T-helper 9 cell (primary cell): ENCODE measurements at regions not wholly inside any gene's neighbourhood (a gene's known extent, or its start where the extent isn't known, plus 50 kb on each side); places are given as distances from the start of the nearest gene placed in this dataset.

Source experiments
- DNase-seq: peaks from one replicate; pipeline ENCODE4 v3.0.0-alpha.2; 2020

DNA sequence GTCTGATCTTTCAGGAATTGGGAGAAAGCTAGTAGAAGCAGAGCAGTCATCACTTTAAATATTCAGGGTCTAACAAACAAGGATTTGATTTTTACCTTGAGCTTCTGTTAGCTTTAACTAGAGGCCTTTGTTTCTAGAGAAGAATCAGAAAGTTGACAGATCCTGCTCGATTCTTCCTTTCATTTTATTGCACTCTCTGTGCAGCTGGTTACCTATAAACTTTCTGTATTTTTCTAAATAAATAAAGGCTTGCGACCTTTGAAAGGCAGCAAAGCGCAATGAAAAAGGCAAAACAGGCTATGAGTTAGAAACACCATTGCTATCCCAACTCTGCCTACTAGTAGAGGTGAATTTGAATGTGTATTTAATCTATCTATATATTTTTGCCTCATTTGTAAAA lies 101.4 kb upstream of the NPY2R start:
- no peak for DNase-seq

DNA sequence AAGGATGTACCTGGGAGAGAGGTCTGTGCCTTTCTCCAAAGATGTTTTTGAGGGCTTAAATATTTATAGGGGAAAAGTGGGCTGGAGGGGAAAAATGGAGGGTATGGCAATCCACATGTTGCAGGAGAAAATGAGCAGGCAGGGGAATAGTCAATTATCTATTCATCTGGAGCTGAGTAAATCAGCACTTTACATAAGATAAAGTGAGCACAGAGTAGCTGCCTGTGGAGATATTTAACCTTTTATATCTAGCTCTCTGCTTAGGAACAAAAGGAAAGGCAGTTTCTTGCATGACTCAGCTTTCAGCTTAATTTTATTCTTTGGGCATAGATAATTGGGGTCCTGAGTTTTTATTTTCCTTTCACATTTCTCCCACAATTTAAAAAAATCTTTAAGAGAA lies 93.6 kb upstream of the NPY2R start:
- no peak for DNase-seq

DNA sequence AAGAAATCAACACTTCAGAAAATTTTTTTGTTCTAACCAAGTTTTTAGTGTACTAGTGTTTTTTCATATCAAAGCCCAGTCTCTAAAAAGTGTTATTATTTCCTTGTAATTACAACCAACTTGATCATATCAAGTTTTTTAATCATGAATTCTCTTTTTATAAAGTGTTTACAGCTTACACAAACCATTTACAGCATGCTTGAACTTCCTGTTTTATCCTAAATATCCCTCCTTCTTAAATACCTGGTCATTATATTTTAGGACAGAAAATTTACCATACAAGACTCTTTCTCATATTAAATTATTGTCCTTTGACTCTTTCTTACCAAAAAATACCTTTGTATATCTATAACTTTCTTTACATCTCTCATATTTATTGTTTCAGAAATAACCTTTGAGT lies 89.4 kb upstream of the NPY2R start:
- no peak for DNase-seq

DNA sequence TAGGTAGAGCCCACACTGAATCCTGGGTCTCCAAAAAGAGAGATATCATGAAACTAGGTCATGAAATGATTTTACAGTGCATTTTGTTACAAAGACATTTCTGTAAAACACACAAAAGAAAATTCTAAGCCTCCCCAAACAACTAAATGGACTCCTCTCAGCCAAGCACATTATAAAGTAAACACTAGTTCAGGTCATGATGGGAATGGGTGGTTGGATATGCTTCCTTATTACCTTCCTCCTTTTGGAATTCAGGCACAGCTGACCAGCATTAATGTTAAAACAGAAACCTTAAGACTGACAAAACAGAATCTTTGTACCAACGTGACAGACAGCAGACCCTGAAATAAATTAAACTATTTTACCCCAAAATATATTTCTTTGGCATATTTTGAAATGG lies 87.9 kb upstream of the NPY2R start:
- no peak for DNase-seq

DNA sequence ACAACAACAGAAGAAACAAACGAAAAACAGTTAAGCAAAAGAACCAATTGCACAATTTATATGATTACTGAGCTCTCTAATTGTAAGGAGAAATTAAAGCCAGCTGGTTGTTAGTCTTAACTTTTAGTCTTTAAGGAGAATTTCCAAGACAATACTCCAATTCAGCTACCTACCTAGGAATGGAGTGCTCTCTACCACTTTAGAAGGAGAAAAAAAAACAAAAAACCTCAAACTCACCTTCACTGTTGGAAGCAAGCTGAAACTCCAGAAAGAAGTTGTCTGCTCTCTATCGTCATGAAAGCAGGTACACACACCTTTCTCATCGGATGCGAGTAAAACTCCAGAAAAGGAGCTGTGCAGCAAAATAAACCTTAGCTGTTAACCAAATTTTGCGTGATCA lies 86.1 kb upstream of the NPY2R start:
- no peak for DNase-seq

DNA sequence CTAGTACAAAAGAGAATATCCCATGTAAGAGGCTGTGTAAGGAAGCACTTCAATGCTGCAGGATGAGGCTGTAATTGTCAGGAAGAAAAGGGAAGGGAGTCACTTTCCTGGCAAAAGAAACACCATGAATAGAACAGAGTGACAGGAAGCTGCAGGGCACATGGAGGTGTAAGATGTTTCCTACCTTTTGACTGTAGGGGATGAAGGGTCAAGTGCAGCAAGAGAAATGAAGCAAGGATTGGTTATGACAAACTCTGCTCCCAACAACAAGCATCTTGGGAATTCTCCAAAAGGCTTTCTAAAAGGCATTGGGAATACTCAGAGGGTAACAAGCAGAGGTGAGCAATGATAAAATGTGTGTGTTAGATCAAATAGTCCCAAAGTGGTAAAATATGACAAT lies 74.3 kb upstream of the NPY2R start:
- DNase-seq = no peak

DNA sequence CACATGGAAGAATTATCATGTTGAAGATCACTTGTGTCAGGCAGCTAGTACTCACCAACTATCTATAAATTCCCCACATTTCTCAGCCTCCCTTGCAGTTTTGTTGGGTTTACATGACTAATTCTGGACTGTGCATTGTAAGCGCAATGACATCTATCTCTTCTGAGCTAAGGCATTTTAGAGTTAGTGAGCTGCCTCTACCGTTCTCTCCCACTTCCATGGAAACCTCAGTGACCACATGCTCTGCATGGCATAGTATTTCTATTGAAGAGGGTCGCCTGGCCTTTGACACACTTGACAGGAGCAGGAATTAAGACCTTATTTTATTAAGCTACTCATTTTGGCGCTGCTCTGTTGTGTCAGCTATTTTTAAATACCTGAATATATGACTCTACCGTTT lies 67.5 kb upstream of the NPY2R start:
- DNase-seq = no peak

DNA sequence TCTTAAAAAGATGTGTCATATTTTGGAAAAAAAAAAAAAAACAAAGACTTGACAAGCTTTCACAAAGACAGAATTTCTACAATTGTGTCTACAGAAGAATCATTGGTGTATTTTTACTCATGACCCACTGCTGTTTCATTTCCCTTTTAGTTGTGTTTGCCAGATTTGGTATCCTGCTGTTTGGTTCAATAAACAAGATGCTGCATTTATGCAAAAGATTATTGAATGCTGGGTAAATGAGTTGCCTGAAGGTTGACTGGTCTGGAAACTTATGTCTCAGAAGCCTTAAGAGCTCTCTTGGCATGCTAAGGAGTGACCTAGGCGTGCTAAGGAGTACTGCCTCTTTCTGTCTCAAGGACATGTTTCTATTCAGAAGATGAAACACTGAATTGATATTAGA lies 64.9 kb upstream of the NPY2R start:
- DNase-seq = no peak
